Stomach (tissue), 4 donors: ENCODE measurements at regions not wholly inside any gene's neighbourhood (a gene's known extent, or its start where the extent isn't known, plus 50 kb on each side); places are given as distances from the start of the nearest gene placed in this dataset.

Source experiments
- CTCF ChIP-seq, 7 experiments: fragments of 450-650 bp in 4 of 7; fragments of 200-600 bp in 3 of 7; sonication (generic) in 3 of 7; IDR thresholded peaks; one replicate each; pipeline ENCODE4 v1.5.1; 2016 to 2019; ENCODE audit warnings: antibody characterized with exemption in 7 of 7, control low read depth in 2 of 7, mild to moderate bottlenecking in 1 of 7
- EP300 ChIP-seq: sonication (generic); formaldehyde crosslinking; IDR thresholded peaks from one replicate; pipeline ENCODE4 v1.6.1; 2017; ENCODE audit warnings: antibody characterized with exemption

DNA sequence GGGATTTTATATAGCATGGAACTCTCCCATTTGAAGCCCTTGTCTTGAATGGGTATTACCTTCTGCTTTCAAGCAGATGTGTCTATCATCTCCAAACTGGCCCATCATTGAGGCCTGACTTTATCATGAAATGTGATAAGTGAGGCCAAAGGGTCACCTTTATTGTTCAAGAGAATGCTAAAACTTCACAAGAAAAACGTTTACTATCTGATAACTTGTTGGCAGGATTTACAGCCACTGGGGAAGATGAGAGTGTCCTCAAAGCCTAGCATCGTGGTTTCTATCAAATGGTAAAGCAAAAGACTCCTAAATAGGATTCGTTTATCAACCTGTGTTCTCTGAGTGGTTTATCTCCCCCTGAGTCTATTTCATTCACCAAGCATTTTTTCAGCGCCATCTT is 62.0 kb upstream of the CLMN start:
- TF ChIP-seq CTCF (IDR thresholded peaks at IDR 0.05) (no peak), EP300 (no peak)
